Stimulated activated CD8-positive, alpha-beta memory T cell treated with anti-CD3 and anti-CD28 coated beads, Interleukin-7, amount 100 ng/mL, for 48 hours (primary cell): ENCODE measurements at regions not wholly inside any gene's neighbourhood (a gene's known extent, or its start where the extent isn't known, plus 50 kb on each side); places are given as distances from the start of the nearest gene placed in this dataset.

Experiments
- DNase-seq, 2 donors: peaks; one replicate each; pipeline ENCODE4 v3.0.0-alpha.2; 2020; ENCODE audit warnings: low read depth in 1 of 2; ENCODE audit errors: extremely low read depth in 1 of 2

DNA sequence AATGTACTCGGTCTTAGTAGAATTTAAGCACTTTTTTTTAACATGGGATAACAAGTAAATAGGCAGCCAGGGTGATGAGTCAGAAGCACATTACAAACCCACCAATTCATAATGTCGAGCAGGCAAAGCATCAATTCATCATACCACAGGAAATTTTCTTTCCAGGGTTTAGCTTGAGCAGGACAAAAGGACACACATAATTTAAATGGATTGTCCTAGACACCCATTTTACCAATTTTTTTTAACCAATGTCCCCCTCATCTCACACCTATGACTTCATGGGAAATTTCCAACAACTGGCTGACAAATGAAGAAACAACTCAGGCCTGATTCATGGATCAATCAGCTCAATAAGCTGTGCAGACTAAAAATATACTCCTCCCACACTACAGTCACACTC lies 58.8 kb upstream of the FOXG1 start:
- no peak for DNase-seq

DNA sequence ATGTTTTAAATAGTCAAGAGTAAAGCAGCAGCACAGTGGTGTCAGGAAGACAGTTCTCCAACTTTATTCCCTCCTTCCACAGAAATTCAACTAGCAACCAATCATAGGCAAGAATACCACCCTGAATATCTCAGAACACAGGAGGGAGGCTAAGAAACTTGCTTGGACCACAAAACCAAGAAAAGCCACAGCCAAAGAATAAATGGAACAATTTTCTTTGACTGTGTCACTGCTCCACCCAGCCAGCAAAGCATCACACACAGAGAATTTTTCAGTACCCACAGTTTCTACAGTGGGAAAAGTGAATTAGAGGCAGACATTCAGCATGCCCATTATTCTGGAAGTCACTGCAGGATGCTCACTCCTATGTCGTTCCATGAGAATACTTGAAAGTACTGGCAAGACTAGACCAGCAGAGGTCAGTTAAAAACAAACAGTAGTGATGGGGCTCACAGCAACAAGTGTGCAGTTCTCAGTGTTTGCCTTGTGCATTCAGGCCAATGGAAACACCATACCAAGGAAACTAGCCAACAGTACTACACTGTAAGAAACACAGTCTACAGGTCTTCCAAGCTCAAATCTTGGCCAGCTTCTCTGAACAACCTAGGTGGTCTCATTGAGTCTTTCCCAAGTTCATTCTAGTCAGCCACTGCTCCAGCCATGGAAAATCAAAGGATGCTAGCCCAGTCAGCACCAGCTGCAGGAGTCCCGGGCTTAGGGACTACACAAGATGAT lies 56.8 kb upstream of the FOXG1 start:
- DNase-seq: no peak
